ENCODE measurements at regions not wholly inside any gene's neighbourhood (a gene's known extent, or its start where the extent isn't known, plus 50 kb on each side); places are given as distances from the start of the nearest gene placed in this dataset.

DNA sequence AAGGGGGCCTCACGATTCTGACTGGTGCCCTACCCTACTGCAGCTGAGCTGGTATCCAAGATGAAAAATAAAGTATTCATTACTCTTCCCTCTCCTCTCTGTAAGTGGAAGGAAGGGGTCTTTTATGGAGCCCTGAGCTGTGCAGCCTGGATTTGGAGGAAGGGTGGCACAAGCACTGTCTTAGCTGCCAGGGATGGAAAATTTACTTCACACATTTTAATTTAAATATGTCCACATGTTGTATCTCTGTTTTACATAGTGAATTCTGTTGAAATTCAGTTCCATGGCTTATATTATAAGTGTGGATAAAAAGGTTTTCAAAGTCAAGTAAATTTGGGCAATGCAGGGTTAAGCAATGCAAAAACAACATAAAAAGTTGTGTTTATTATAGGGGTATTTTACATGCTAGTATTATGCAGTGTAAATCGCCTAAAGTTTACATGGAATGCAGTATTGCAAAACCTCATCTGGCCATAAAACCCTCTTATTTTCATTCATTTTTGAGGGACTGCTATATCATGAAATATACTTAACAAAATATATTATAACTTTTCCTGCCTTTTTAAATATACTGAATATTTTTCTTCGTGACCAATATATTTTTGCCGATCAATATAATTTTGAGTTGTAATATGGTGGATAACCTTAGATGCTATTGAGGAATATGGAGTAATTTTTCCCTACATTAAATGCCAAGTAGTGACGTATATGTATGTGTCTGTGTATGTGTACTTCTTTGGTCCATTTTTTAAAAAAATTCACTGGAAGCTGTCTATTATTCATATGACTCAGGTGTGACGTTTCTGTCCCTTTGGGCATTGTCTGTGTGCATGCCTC, 333.9 kb upstream of the CYRIA start:
- POLR2A ChIA-PET, result no interaction called here
- CTCF ChIA-PET, result no interaction called here
- H3K36me3 Mint-ChIP-seq (ENCODE audit: low read depth), result no peaks in the 10 kb centered on the region
- Histone ChIP-seq H3K27me3 (ENCODE audit: control insufficient read depth in 1 of 2, insufficient read depth in 2 of 2, low read length in 2 of 2) (no peaks in the 10 kb centered on the region), H3K4me1 (ENCODE audit: insufficient read depth, low read length) (no peaks in the 10 kb centered on the region), H3K4me3 (ENCODE audit: low read length) (no peak overlapping the region), H3K27ac (ENCODE audit: low read depth in 1 of 2, low read length in 2 of 2) (no peak overlapping the region), H3K36me3 (ENCODE audit: insufficient read depth, low read length) (no peaks in the 10 kb centered on the region), H3K9me3 (ENCODE audit: control insufficient read depth in 1 of 2, insufficient read depth in 1 of 2, low read length in 2 of 2) (peaks cover 0 to 10% of the 10 kb centered on the region in 2 experiments)
- TF ChIP-seq, protein P1, sequence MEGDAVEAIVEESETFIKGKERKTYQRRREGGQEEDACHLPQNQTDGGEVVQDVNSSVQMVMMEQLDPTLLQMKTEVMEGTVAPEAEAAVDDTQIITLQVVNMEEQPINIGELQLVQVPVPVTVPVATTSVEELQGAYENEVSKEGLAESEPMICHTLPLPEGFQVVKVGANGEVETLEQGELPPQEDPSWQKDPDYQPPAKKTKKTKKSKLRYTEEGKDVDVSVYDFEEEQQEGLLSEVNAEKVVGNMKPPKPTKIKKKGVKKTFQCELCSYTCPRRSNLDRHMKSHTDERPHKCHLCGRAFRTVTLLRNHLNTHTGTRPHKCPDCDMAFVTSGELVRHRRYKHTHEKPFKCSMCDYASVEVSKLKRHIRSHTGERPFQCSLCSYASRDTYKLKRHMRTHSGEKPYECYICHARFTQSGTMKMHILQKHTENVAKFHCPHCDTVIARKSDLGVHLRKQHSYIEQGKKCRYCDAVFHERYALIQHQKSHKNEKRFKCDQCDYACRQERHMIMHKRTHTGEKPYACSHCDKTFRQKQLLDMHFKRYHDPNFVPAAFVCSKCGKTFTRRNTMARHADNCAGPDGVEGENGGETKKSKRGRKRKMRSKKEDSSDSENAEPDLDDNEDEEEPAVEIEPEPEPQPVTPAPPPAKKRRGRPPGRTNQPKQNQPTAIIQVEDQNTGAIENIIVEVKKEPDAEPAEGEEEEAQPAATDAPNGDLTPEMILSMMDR (IDR thresholded peaks at IDR 0.05), result no peak
- H3K4me1 Mint-ChIP-seq (ENCODE audit: low read depth), result no peaks in the 10 kb centered on the region
- DNase-seq, result no peak
- peaks cover 10% of the 10 kb centered on the region for H3K9me3 Mint-ChIP-seq
- intact Hi-C loops (cut with DNase I, micrococcal nuclease), result no loop called here
- H3K27me3 Mint-ChIP-seq, result no peaks in the 10 kb centered on the region
- no peak overlapping the region for H3K27ac Mint-ChIP-seq
- no peak overlapping the region for H3K4me3 Mint-ChIP-seq
- ATAC-seq (ENCODE audit: poor library complexity), result no peak

DNA sequence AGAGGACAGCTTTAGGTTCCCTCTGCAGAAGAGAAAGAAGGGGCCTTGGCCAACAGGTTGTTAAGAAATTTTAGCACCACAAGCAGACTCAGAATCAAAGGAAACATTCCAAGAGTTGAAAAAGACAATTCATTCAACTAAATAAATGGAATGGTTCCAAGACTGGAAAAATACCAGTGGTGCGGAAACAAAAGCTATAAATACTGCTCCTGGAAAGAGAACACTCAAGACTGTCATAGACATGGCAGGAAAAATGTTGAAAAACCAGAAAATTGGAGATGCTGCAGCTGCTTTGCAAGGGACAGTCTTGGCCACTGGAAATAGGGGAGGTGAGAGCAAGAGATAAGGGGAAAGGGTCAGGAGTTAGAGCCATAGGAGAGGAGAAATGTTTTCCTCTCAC, 312.7 kb upstream of the CYRIA start:
- H3K4me1 ChIP-seq (ENCODE audit: insufficient read depth, low read length), result no peaks in the 10 kb centered on the region
- no peaks in the 10 kb centered on the region for H3K9me3 Mint-ChIP-seq
- ATAC-seq (ENCODE audit: poor library complexity) (no peak), DNase-seq (no peak)
- no peaks in the 10 kb centered on the region for H3K27me3 ChIP-seq (ENCODE audit: control insufficient read depth in 1 of 2, insufficient read depth in 2 of 2, low read length in 2 of 2)
- no peaks in the 10 kb centered on the region for H3K36me3 Mint-ChIP-seq (ENCODE audit: low read depth)
- TF ChIP-seq, protein P1 (IDR thresholded peaks at IDR 0.05), result no peak
- CTCF ChIA-PET, result no interaction called here
- no peaks in the 10 kb centered on the region for H3K4me1 Mint-ChIP-seq (ENCODE audit: low read depth)
- H3K9me3 ChIP-seq (ENCODE audit: control insufficient read depth in 1 of 2, insufficient read depth in 1 of 2, low read length in 2 of 2), result peaks cover 0 to 3% of the 10 kb centered on the region in 2 experiments
- H3K27ac ChIP-seq (ENCODE audit: low read depth in 1 of 2, low read length in 2 of 2), result no peak overlapping the region
- H3K27ac Mint-ChIP-seq, result no peak overlapping the region
- intact Hi-C loops (cut with DNase I, micrococcal nuclease), result no loop called here
- H3K4me3 ChIP-seq (ENCODE audit: low read length), result no peak overlapping the region
- no peaks in the 10 kb centered on the region for H3K27me3 Mint-ChIP-seq
- no peak overlapping the region for H3K4me3 Mint-ChIP-seq
- POLR2A ChIA-PET, result no interaction called here
- no peaks in the 10 kb centered on the region for H3K36me3 ChIP-seq (ENCODE audit: insufficient read depth, low read length)

DNA sequence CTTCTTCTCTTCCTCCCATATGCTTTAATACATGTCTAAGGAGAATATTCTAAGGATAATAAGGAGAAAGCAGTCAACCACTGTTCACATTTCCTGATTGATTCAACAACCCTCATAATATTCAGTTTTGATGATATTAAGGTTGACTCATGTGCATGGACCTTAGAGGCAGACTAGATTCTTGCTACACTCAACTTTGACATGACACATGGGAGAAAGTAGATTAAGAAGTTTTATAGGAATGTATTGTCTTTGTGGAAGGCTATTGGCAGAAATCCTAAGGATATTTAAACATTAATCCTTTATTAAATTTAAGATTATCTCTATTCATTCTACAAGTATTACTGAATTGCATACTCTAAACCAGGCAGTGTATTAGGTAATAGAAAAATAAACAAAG, 309.1 kb upstream of the CYRIA start:
- no peaks in the 10 kb centered on the region for H3K36me3 Mint-ChIP-seq (ENCODE audit: low read depth)
- no peaks in the 10 kb centered on the region for H3K27me3 Mint-ChIP-seq
- no peak for ATAC-seq (ENCODE audit: poor library complexity)

More for the DNA sequence above, 309.1 kb upstream of the CYRIA start:
- intact Hi-C loops (cut with DNase I, micrococcal nuclease), result no loop called here
- H3K4me1 Mint-ChIP-seq (ENCODE audit: low read depth), result no peaks in the 10 kb centered on the region
- H3K27me3 ChIP-seq (ENCODE audit: control insufficient read depth in 1 of 2, insufficient read depth in 2 of 2, low read length in 2 of 2), result no peaks in the 10 kb centered on the region
- H3K4me1 ChIP-seq (ENCODE audit: insufficient read depth, low read length), result no peaks in the 10 kb centered on the region
- DNase-seq, result no peak
- H3K4me3 Mint-ChIP-seq, result no peak overlapping the region
- ChIA-PET POLR2A (no interaction called here), CTCF (no interaction called here)
- H3K4me3 ChIP-seq (ENCODE audit: low read length), result no peak overlapping the region
- TF ChIP-seq, protein P1 (IDR thresholded peaks at IDR 0.05), result no peak
- H3K36me3 ChIP-seq (ENCODE audit: insufficient read depth, low read length), result no peaks in the 10 kb centered on the region
- H3K9me3 Mint-ChIP-seq, result no peaks in the 10 kb centered on the region
- H3K9me3 ChIP-seq (ENCODE audit: control insufficient read depth in 1 of 2, insufficient read depth in 1 of 2, low read length in 2 of 2), result peaks cover 0 to 3% of the 10 kb centered on the region in 2 experiments
- H3K27ac Mint-ChIP-seq, result no peak overlapping the region
- H3K27ac ChIP-seq (ENCODE audit: low read depth in 1 of 2, low read length in 2 of 2), result no peak overlapping the region
